Uterus (tissue), 3 donors: ENCODE measurements at regions not wholly inside any gene's neighbourhood (a gene's known extent, or its start where the extent isn't known, plus 50 kb on each side); places are given as distances from the start of the nearest gene placed in this dataset.

ENCODE experiments used
- DNase-seq, 2 donors: peaks; one replicate each; pipeline ENCODE4 v3.0.0-alpha.2; 2019 to 2020
- H3K27ac ChIP-seq, 2 donors: fragments of 200-600 bp; sonication (generic); 1 replicate in 1 of 2; 2 replicates in 1 of 2; pipeline ENCODE4 v1.5.1; 2016 to 2018
- H3K27me3 ChIP-seq, 2 donors: fragments of 200-600 bp; sonication (generic); one replicate each; pipeline ENCODE4 v1.5.1; 2018 to 2019; ENCODE audit warnings: control low read depth in 1 of 2
- H3K36me3 ChIP-seq, 2 donors: fragments of 200-600 bp; sonication (generic); one replicate each; pipeline ENCODE4 v1.5.1; 2019; ENCODE audit warnings: control low read depth in 1 of 2
- H3K4me1 ChIP-seq, 2 donors: fragments of 200-600 bp; sonication (generic); one replicate each; pipeline ENCODE4 v1.5.1; 2018 to 2019; ENCODE audit warnings: control low read depth in 1 of 2
- H3K4me3 ChIP-seq, 2 donors: fragments of 200-600 bp; sonication (generic); 1 replicate in 1 of 2; 2 replicates in 1 of 2; pipeline ENCODE4 v1.5.1; 2018 to 2019; ENCODE audit warnings: mild to moderate bottlenecking in 1 of 2
- H3K9me3 ChIP-seq, 2 donors: fragments of 200-600 bp; sonication (generic); one replicate each; pipeline ENCODE4 v1.5.1; 2019; ENCODE audit warnings: control low read depth in 1 of 2
- CTCF ChIP-seq, 4 experiments: fragments of 200-600 bp in 2 of 4; fragments of 450-650 bp in 2 of 4; sonication (generic) in 2 of 4; IDR thresholded peaks; one replicate each; pipeline ENCODE4 v1.5.1; 2016 to 2019; ENCODE audit warnings: antibody characterized with exemption in 4 of 4, mild to moderate bottlenecking in 2 of 4, moderate library complexity in 1 of 4
- POLR2A ChIP-seq, 2 donors: fragments of 450-650 bp; IDR thresholded peaks; one replicate each; pipeline ENCODE4 v1.6.1; 2016; ENCODE audit warnings: antibody characterized with exemption in 2 of 2, mild to moderate bottlenecking in 1 of 2, moderate library complexity in 1 of 2
- intact Hi-C: fragments of 100-400 bp; cut with DNase I; formaldehyde crosslinking; loops from one replicate; pipeline ENCODE4 v1.15.1; 2023; ENCODE audit warnings: low total_unique reads
- donor health status: DM: yes; HTN: yes; CAD: no.

- Histone ChIP-seq H3K9me3 (no peaks in the 10 kb centered on the region), H3K27me3 (no peaks in the 10 kb centered on the region), H3K36me3 (no peaks in the 10 kb centered on the region), H3K4me1 (no peaks in the 10 kb centered on the region), H3K27ac (no peak overlapping the region), H3K4me3 (no peak overlapping the region)
- intact Hi-C loops, result no loop called here
- no peak for TF ChIP-seq CTCF (IDR thresholded peaks at IDR 0.05)
- no peak for TF ChIP-seq POLR2A (IDR thresholded peaks at IDR 0.05)
- no peak for DNase-seq
These were observed 114.6 kb upstream of the ARHGAP28 start for GRCh38 chr18:6614952-6615351.

GRCh38 chr18:6616981-6617380, 112.5 kb upstream of the ARHGAP28 start:
- no peaks in the 10 kb centered on the region for H3K36me3 ChIP-seq
- TF ChIP-seq POLR2A (IDR thresholded peaks at IDR 0.05) (no peak), CTCF (IDR thresholded peaks at IDR 0.05) (no peak)
- no peaks in the 10 kb centered on the region for H3K4me1 ChIP-seq
- no peak overlapping the region for H3K27ac ChIP-seq
- no peaks in the 10 kb centered on the region for H3K27me3 ChIP-seq
- no peak overlapping the region for H3K4me3 ChIP-seq
- intact Hi-C loops, result no loop called here
- DNase-seq, result no peak
- no peaks in the 10 kb centered on the region for H3K9me3 ChIP-seq

- no peak for DNase-seq
- Histone ChIP-seq H3K4me3 (no peak overlapping the region), H3K27ac (no peak overlapping the region), H3K9me3 (no peaks in the 10 kb centered on the region), H3K36me3 (no peaks in the 10 kb centered on the region), H3K27me3 (no peaks in the 10 kb centered on the region), H3K4me1 (peaks cover 0 to 3% of the 10 kb centered on the region in 2 donors)
- intact Hi-C loops, result no loop called here
- TF ChIP-seq POLR2A (IDR thresholded peaks at IDR 0.05) (no peak), CTCF (IDR thresholded peaks at IDR 0.05) (no peak)
These were observed 108.1 kb upstream of the ARHGAP28 start for GRCh38 chr18:6621437-6621836.

- Histone ChIP-seq H3K27me3 (no peaks in the 10 kb centered on the region), H3K27ac (no peak overlapping the region), H3K4me1 (peaks cover 0 to 3% of the 10 kb centered on the region in 2 donors), H3K4me3 (no peak overlapping the region), H3K36me3 (no peaks in the 10 kb centered on the region), H3K9me3 (no peaks in the 10 kb centered on the region)
- DNase-seq, result no peak
- TF ChIP-seq POLR2A (IDR thresholded peaks at IDR 0.05) (no peak), CTCF (IDR thresholded peaks at IDR 0.05) (no peak)
- intact Hi-C loops, result no loop called here
These were observed 106.2 kb upstream of the ARHGAP28 start for GRCh38 chr18:6623278-6623677.

GRCh38 chr18:6624271-6624660, 105.2 kb upstream of the ARHGAP28 start:
- TF ChIP-seq CTCF (IDR thresholded peaks at IDR 0.05) (no peak), POLR2A (IDR thresholded peaks at IDR 0.05) (no peak)
- intact Hi-C loops, result no loop called here
- H3K36me3 ChIP-seq, result no peaks in the 10 kb centered on the region
- no peaks in the 10 kb centered on the region for H3K9me3 ChIP-seq
- H3K4me1 ChIP-seq, result peaks cover 0 to 3% of the 10 kb centered on the region in 2 donors
- DNase-seq, result no peak
- H3K4me3 ChIP-seq, result no peak overlapping the region
- no peaks in the 10 kb centered on the region for H3K27me3 ChIP-seq
- H3K27ac ChIP-seq, result peak overlapping the region; percentile 38 to 41
